ENCODE measurements at regions not wholly inside any gene's neighbourhood (a gene's known extent, or its start where the extent isn't known, plus 50 kb on each side); places are given as distances from the start of the nearest gene placed in this dataset.

DNA sequence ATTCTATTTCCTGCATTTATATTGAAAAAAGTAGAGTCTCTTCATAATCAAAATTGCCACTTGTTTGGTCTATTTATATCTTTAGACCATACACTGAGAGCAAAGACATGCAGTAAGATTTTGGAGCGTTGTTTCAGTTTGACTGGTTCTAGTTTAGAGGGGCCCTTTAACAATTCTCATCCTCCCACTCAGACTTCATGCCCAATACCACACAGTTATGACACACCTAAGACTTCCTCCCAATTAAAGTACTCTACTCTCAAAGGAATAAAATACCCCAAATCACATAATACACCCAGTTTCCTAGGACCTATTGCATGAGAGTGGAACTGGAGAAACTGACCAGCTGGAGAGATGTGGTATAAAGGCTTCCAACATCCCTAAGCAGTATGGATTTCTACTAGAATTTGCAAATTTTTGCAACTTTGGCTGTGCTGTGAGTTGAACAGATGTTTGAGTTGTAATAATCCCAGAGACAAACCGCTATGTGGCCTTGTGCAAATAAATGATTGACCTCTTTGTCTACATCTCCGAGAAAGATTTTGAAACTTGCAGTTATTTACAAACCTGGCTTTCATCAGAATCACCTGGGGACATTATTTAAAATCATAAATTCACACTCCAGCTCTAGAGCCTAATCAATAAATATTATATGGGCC, 170.0 kb upstream of the ROBO2 start:
- Mint-ChIP-seq H3K36me3 (ENCODE audit: low read depth) (no peaks in the 10 kb centered on the region), H3K4me3 (no peak overlapping the region), H3K4me1 (no peaks in the 10 kb centered on the region), H3K27me3 (no peaks in the 10 kb centered on the region), H3K27ac (no peak overlapping the region), H3K9me3 (peaks cover 4% of the 10 kb centered on the region)
- no peak for DNase-seq
- intact Hi-C loops (cut with micrococcal nuclease), result no loop called here

GRCh38 chr3:76871655-76872054, 168.2 kb upstream of the ROBO2 start:
- H3K36me3 Mint-ChIP-seq (ENCODE audit: low read depth), result no peaks in the 10 kb centered on the region
- intact Hi-C loops (cut with micrococcal nuclease), result no loop called here
- no peak overlapping the region for H3K27ac Mint-ChIP-seq
- no peaks in the 10 kb centered on the region for H3K27me3 Mint-ChIP-seq
- H3K4me1 Mint-ChIP-seq, result no peaks in the 10 kb centered on the region
- DNase-seq, result no peak
- peaks cover 4% of the 10 kb centered on the region for H3K9me3 Mint-ChIP-seq
- H3K4me3 Mint-ChIP-seq, result no peak overlapping the region

GRCh38 chr3:76872999-76873398, 166.9 kb upstream of the ROBO2 start:
- Mint-ChIP-seq H3K4me1 (no peaks in the 10 kb centered on the region), H3K27me3 (no peaks in the 10 kb centered on the region), H3K36me3 (ENCODE audit: low read depth) (no peaks in the 10 kb centered on the region), H3K4me3 (no peak overlapping the region), H3K9me3 (no peaks in the 10 kb centered on the region), H3K27ac (no peak overlapping the region)
- no peak for DNase-seq
- intact Hi-C loops (cut with micrococcal nuclease), result no loop called here

DNA sequence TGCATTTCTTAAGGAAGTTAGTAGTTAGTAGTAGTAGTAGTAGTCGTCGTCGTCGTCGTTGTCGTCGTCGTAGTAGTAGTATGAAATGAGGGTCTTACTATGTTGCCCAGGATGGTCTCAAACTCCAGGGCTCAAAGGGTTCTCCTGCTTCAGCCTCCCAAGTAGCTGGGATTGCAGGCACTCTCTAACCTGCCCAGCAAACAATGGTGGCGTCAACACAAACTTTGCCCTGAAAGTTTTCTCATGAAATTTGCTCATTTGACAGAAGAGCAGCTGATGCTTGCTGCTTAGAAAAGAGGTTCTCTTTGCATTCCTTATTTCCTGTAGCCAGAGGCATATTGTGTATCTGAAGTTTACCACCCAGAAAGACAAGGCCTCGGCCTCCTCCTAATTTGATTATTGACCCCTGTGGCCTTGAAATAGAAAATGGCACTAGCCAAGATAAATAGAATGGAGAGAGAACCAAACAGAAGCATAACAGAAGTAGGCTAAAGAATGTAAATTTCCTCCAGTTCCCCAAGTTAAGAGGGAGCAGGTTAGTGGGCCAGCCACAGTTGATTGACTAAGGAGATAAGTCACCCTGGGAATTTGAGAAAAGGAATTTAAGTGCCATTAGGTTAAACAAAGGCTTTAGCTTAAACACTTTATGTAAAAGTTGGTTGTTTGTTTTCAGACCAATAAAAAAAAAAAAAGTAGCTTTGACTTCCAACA, 166.2 kb upstream of the ROBO2 start:
- no peaks in the 10 kb centered on the region for H3K27me3 Mint-ChIP-seq
- DNase-seq, result no peak
- intact Hi-C loops (cut with micrococcal nuclease), result no loop called here
- H3K4me3 Mint-ChIP-seq, result no peak overlapping the region
- H3K9me3 Mint-ChIP-seq, result no peaks in the 10 kb centered on the region
- H3K4me1 Mint-ChIP-seq, result no peaks in the 10 kb centered on the region
- no peak overlapping the region for H3K27ac Mint-ChIP-seq
- no peaks in the 10 kb centered on the region for H3K36me3 Mint-ChIP-seq (ENCODE audit: low read depth)

GRCh38 chr3:76879959-76880358, 159.9 kb upstream of the ROBO2 start:
- Mint-ChIP-seq H3K27ac (no peak overlapping the region), H3K36me3 (ENCODE audit: low read depth) (no peaks in the 10 kb centered on the region), H3K4me1 (no peaks in the 10 kb centered on the region), H3K27me3 (no peaks in the 10 kb centered on the region), H3K4me3 (no peak overlapping the region), H3K9me3 (no peaks in the 10 kb centered on the region)
- DNase-seq, result no peak
- intact Hi-C loops (cut with micrococcal nuclease), result no loop called here

DNA sequence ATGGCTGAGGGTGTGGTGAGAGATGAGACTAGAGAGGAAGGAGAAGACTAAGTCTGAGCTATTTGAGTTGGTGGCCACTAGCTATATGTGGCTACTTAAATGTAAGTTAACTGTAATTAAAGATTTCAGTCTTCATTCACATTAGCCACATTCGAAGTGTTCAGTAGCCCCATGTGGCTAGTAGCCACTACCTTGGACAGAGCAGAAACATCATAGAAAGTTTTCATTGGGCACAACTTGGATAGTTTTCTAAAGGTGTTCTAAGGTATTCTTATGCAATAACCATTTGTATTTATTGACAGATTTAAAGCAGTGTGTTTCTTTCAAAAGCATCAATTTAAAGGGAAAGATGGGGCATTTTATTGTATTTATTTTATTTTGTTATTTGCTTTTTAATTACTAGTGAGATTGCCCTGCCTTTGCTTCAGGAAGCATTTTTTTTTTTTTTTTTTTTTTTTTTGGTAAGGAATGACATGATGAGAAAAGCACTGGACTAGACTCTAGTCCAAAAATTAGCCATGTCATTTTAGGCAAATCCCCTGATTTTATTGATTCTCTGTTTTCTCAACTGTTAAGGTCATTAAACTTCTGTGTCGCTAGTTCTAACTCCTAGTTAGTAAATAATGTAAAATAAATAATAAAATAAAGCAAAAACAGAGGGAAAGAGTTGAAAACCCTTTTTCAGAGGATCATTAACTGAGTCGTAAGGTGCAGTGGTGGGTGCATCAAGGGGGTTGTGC, 153.0 kb upstream of the ROBO2 start:
- no peaks in the 10 kb centered on the region for H3K4me1 Mint-ChIP-seq
- no peaks in the 10 kb centered on the region for H3K36me3 Mint-ChIP-seq (ENCODE audit: low read depth)
- H3K27ac Mint-ChIP-seq, result no peak overlapping the region
- intact Hi-C loops (cut with micrococcal nuclease), result no loop called here
- no peak overlapping the region for H3K4me3 Mint-ChIP-seq
- H3K9me3 Mint-ChIP-seq, result peaks cover 10% of the 10 kb centered on the region
- no peaks in the 10 kb centered on the region for H3K27me3 Mint-ChIP-seq
- DNase-seq, result no peak

DNA sequence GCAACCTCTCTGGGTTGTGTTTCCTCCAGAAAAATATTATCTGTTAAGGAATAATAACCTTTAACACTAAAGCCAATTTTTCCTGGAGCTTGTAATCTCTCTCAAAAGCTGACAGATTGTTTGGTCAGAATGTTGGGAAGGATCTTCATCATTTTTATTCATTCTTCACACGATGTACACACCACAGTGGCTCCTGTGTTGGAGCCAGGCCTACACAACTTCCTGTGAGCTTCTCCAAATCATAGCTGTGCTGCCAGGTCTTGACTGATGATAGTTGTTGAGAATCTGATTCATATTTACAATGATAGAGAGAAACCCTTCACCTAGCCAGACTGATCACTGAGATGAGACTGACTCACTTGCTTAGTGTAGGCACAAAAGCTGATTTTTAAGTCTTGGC, 151.0 kb upstream of the ROBO2 start:
- H3K36me3 Mint-ChIP-seq (ENCODE audit: low read depth), result no peaks in the 10 kb centered on the region
- H3K27me3 Mint-ChIP-seq, result no peaks in the 10 kb centered on the region
- peaks cover 10% of the 10 kb centered on the region for H3K9me3 Mint-ChIP-seq
- no peak for DNase-seq
- H3K4me3 Mint-ChIP-seq, result no peak overlapping the region
- no peak overlapping the region for H3K27ac Mint-ChIP-seq
- no peaks in the 10 kb centered on the region for H3K4me1 Mint-ChIP-seq
- intact Hi-C loops (cut with micrococcal nuclease), result no loop called here

DNA sequence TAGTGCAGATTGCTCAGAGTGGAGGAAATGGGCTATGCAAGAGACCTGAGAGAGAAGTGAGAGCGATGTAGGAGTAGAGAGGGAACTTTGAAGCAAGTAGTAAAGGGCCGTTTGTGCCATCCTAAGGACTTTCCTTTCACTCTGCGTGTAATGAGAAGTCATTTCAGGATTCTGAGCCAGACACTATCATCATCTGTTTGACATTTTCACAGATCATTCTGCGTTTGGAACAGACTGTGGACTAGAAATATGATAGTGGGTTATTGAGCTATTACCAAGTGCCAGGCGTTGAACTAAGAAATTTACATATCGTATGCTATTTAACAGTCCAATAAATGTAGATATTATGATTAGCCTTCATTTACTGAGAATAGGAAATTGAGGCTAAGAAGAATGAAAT, 150.0 kb upstream of the ROBO2 start:
- intact Hi-C loops (cut with micrococcal nuclease), result no loop called here
- no peak for DNase-seq
- no peaks in the 10 kb centered on the region for H3K36me3 Mint-ChIP-seq (ENCODE audit: low read depth)
- H3K4me3 Mint-ChIP-seq, result no peak overlapping the region
- H3K4me1 Mint-ChIP-seq, result no peaks in the 10 kb centered on the region
- H3K9me3 Mint-ChIP-seq, result peaks cover 10% of the 10 kb centered on the region
- H3K27me3 Mint-ChIP-seq, result no peaks in the 10 kb centered on the region
- no peak overlapping the region for H3K27ac Mint-ChIP-seq

DNA sequence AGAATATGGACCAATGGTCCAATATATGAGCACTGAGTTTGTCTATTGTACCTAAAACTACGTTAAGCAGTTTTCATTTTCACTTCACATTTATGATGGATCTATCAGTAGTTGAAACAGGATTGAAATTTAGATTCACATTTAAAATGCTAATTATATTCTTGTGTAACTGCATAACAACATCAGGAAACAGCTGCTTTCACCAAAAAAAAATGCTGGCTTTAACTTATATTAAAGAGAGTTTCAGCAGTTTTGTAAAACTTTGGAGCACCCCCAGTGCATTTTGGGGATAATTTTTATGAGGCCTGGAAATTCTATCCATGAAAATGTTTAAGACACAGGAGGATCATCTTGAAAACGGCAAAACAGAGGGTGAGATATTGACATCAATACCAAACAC, 142.8 kb upstream of the ROBO2 start:
- no peaks in the 10 kb centered on the region for H3K4me1 Mint-ChIP-seq
- no peaks in the 10 kb centered on the region for H3K27me3 Mint-ChIP-seq
- H3K9me3 Mint-ChIP-seq, result no peaks in the 10 kb centered on the region
- no peak overlapping the region for H3K4me3 Mint-ChIP-seq
- H3K27ac Mint-ChIP-seq, result no peak overlapping the region
- intact Hi-C loops (cut with micrococcal nuclease), result no loop called here
- DNase-seq, result no peak
- no peaks in the 10 kb centered on the region for H3K36me3 Mint-ChIP-seq (ENCODE audit: low read depth)

- H3K9me3 Mint-ChIP-seq, result no peaks in the 10 kb centered on the region
- H3K36me3 Mint-ChIP-seq (ENCODE audit: low read depth), result no peaks in the 10 kb centered on the region
- no peaks in the 10 kb centered on the region for H3K4me1 Mint-ChIP-seq
- no peak for DNase-seq
- H3K4me3 Mint-ChIP-seq, result no peak overlapping the region
- H3K27me3 Mint-ChIP-seq, result no peaks in the 10 kb centered on the region
- no peak overlapping the region for H3K27ac Mint-ChIP-seq
- intact Hi-C loops (cut with micrococcal nuclease), result no loop called here
Measured at GRCh38 chr3:76900596-76900995, 139.3 kb upstream of the ROBO2 start.

DNA sequence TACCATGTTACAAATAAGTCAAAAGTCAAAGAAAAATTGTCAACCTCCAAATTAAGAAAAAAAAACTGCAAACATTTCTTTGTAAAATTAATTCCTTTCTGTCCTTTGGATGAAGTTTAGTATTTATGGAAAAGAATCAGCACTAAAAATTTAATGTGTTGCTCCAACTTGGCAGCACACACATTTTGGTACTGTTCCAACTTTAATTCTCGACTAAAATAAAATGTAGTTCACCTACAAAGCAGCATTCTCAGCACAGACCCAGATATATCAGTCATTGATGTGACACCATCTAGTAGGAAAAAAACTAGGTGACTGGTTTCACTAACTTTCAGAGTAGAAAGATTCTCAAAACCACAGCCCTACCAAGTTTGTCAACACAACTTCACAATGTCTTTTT, 131.7 kb upstream of the ROBO2 start:
- Mint-ChIP-seq H3K4me3 (no peak overlapping the region), H3K36me3 (ENCODE audit: low read depth) (no peaks in the 10 kb centered on the region), H3K9me3 (peaks cover 10% of the 10 kb centered on the region), H3K4me1 (no peaks in the 10 kb centered on the region), H3K27me3 (no peaks in the 10 kb centered on the region), H3K27ac (no peak overlapping the region)
- intact Hi-C loops (cut with micrococcal nuclease), result no loop called here
- DNase-seq, result no peak

GRCh38 chr3:76912841-76913383, 127.0 kb upstream of the ROBO2 start:
- H3K4me1 Mint-ChIP-seq, result no peaks in the 10 kb centered on the region
- H3K4me3 Mint-ChIP-seq, result no peak overlapping the region
- H3K36me3 Mint-ChIP-seq (ENCODE audit: low read depth), result no peaks in the 10 kb centered on the region
- intact Hi-C loops (cut with micrococcal nuclease), result no loop called here
- H3K9me3 Mint-ChIP-seq, result peaks cover 3% of the 10 kb centered on the region
- DNase-seq, result no peak
- H3K27ac Mint-ChIP-seq, result no peak overlapping the region
- H3K27me3 Mint-ChIP-seq, result no peaks in the 10 kb centered on the region

DNA sequence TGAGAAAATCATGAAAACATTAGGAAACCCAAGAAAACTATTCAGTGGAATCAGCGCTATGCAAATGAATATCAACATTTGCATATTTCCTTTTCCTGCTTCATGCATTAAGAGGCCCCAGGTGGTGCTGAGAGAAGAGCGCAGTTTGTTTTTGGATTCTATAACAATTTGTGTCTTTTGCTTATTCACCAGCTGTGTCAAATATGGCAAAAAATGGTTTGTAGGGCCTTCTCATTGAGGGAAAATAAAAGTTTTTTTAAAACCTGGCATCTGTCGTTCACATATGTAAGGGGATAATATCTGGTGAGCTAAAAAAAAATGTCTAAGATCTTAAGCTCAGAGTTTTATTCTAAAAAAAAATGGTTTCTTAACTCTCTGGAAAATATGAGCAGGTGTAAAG, 122.5 kb upstream of the ROBO2 start:
- H3K36me3 Mint-ChIP-seq (ENCODE audit: low read depth), result no peaks in the 10 kb centered on the region
- no peak for DNase-seq
- H3K9me3 Mint-ChIP-seq, result peaks cover 3% of the 10 kb centered on the region
- no peak overlapping the region for H3K4me3 Mint-ChIP-seq
- H3K27me3 Mint-ChIP-seq, result no peaks in the 10 kb centered on the region
- intact Hi-C loops (cut with micrococcal nuclease), result no loop called here
- H3K27ac Mint-ChIP-seq, result no peak overlapping the region
- H3K4me1 Mint-ChIP-seq, result no peaks in the 10 kb centered on the region

DNA sequence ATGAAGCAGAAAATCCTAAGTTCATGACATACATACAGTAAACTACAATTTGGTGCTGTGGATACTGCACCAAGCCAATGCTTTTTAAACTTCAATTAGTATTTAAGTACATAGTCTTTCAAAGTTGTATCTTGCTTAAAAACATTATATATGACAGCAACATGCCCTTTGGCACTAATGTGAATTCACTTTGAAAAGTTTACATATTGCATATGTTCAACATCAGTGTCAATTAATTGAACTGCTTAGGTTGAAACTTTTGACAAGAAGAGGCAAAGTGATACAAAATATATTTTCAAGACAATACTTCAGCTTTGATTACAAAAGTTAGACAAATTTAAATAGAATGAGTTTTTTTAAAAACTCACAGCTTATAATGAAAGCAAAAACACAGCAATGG, 119.4 kb upstream of the ROBO2 start:
- peaks cover 7% of the 10 kb centered on the region for H3K9me3 Mint-ChIP-seq
- no peaks in the 10 kb centered on the region for H3K27me3 Mint-ChIP-seq
- H3K27ac Mint-ChIP-seq, result no peak overlapping the region
- no peaks in the 10 kb centered on the region for H3K4me1 Mint-ChIP-seq
- H3K36me3 Mint-ChIP-seq (ENCODE audit: low read depth), result no peaks in the 10 kb centered on the region
- no peak for DNase-seq
- no peak overlapping the region for H3K4me3 Mint-ChIP-seq
- intact Hi-C loops (cut with micrococcal nuclease), result no loop called here
